Rectal smooth muscle tissue (tissue), 1 donor: ENCODE measurements at regions not wholly inside any gene's neighbourhood (a gene's known extent, or its start where the extent isn't known, plus 50 kb on each side); places are given as distances from the start of the nearest gene placed in this dataset.

Experiments used
- H3K27ac ChIP-seq: one replicate; pipeline ENCODE4 v1.7.0; 2013; ENCODE audit warnings: low read depth, low read length, inconsistent platforms
- H3K27me3 ChIP-seq: one replicate; pipeline ENCODE4 v1.7.0; 2013; ENCODE audit warnings: low read length; ENCODE audit not compliant: control insufficient read depth, insufficient read depth
- H3K36me3 ChIP-seq: one replicate; pipeline ENCODE4 v1.7.0; 2013; ENCODE audit warnings: low read length; ENCODE audit not compliant: control insufficient read depth, insufficient read depth
- H3K4me1 ChIP-seq: one replicate; pipeline ENCODE4 v1.7.0; 2013; ENCODE audit warnings: low read length; ENCODE audit not compliant: control insufficient read depth, insufficient read depth
- H3K4me3 ChIP-seq: one replicate; pipeline ENCODE4 v1.7.0; 2013; ENCODE audit warnings: low read length
- H3K9ac ChIP-seq: one replicate; pipeline ENCODE4 v1.7.0; 2013; ENCODE audit warnings: low read length

GRCh38 chr5:27377626-27378025, 339.2 kb upstream of the CDH9 start:
- Histone ChIP-seq H3K36me3 (no peaks in the 10 kb centered on the region), H3K9ac (no peak overlapping the region), H3K27ac (no peak overlapping the region), H3K4me1 (no peaks in the 10 kb centered on the region), H3K4me3 (no peak overlapping the region), H3K27me3 (no peaks in the 10 kb centered on the region)

GRCh38 chr5:27353970-27354369, 315.6 kb upstream of the CDH9 start:
- Histone ChIP-seq H3K27ac (no peak overlapping the region), H3K36me3 (no peaks in the 10 kb centered on the region)

GRCh38 chr5:27353540-27353939, 315.2 kb upstream of the CDH9 start:
- Histone ChIP-seq H3K27me3 (no peaks in the 10 kb centered on the region), H3K4me1 (no peaks in the 10 kb centered on the region), H3K9ac (no peak overlapping the region), H3K36me3 (no peaks in the 10 kb centered on the region), H3K27ac (no peak overlapping the region), H3K4me3 (no peak overlapping the region)

More at GRCh38 chr5:27353970-27354369, 315.6 kb upstream of the CDH9 start:
- Histone ChIP-seq H3K4me1 (no peaks in the 10 kb centered on the region), H3K9ac (no peak overlapping the region), H3K27me3 (no peaks in the 10 kb centered on the region), H3K4me3 (no peak overlapping the region)

- H3K4me1 ChIP-seq: no peaks in the 10 kb centered on the region
- no peaks in the 10 kb centered on the region for H3K36me3 ChIP-seq
- H3K27ac ChIP-seq: no peak overlapping the region
- H3K4me3 ChIP-seq: no peak overlapping the region
- H3K27me3 ChIP-seq: no peaks in the 10 kb centered on the region
- H3K9ac ChIP-seq: no peak overlapping the region
Measured at GRCh38 chr5:27341342-27341741, 303.0 kb upstream of the CDH9 start.

GRCh38 chr5:27336817-27337216, 298.4 kb upstream of the CDH9 start:
- no peaks in the 10 kb centered on the region for H3K4me1 ChIP-seq
- H3K27me3 ChIP-seq: no peaks in the 10 kb centered on the region
- H3K9ac ChIP-seq: no peak overlapping the region
- no peak overlapping the region for H3K27ac ChIP-seq
- no peaks in the 10 kb centered on the region for H3K36me3 ChIP-seq
- no peak overlapping the region for H3K4me3 ChIP-seq

- Histone ChIP-seq H3K27me3 (no peaks in the 10 kb centered on the region), H3K4me3 (no peak overlapping the region), H3K27ac (no peak overlapping the region), H3K9ac (no peak overlapping the region), H3K36me3 (no peaks in the 10 kb centered on the region), H3K4me1 (no peaks in the 10 kb centered on the region)
Measured at GRCh38 chr5:27328480-27328879, 290.1 kb upstream of the CDH9 start.

GRCh38 chr5:27325513-27325912, 287.1 kb upstream of the CDH9 start:
- Histone ChIP-seq H3K9ac (no peak overlapping the region), H3K36me3 (no peaks in the 10 kb centered on the region), H3K4me1 (no peaks in the 10 kb centered on the region), H3K4me3 (no peak overlapping the region), H3K27me3 (no peaks in the 10 kb centered on the region), H3K27ac (no peak overlapping the region)

- Histone ChIP-seq H3K36me3 (no peaks in the 10 kb centered on the region), H3K27ac (no peak overlapping the region), H3K27me3 (no peaks in the 10 kb centered on the region), H3K9ac (no peak overlapping the region), H3K4me3 (no peak overlapping the region), H3K4me1 (no peaks in the 10 kb centered on the region)
Measured at GRCh38 chr5:27318701-27319100, 280.3 kb upstream of the CDH9 start.

- H3K27ac ChIP-seq: no peak overlapping the region
- H3K36me3 ChIP-seq: no peaks in the 10 kb centered on the region
- H3K9ac ChIP-seq: no peak overlapping the region
- H3K27me3 ChIP-seq: no peaks in the 10 kb centered on the region
- no peak overlapping the region for H3K4me3 ChIP-seq
- H3K4me1 ChIP-seq: no peaks in the 10 kb centered on the region
Measured at GRCh38 chr5:27316271-27316650, 277.9 kb upstream of the CDH9 start.

GRCh38 chr5:27315363-27316270, 277.2 kb upstream of the CDH9 start:
- H3K9ac ChIP-seq: no peak overlapping the region
- H3K27ac ChIP-seq: no peak overlapping the region
- no peaks in the 10 kb centered on the region for H3K4me1 ChIP-seq
- H3K27me3 ChIP-seq: no peaks in the 10 kb centered on the region
- no peaks in the 10 kb centered on the region for H3K36me3 ChIP-seq
- H3K4me3 ChIP-seq: no peak overlapping the region

- H3K36me3 ChIP-seq: no peaks in the 10 kb centered on the region
- H3K9ac ChIP-seq: no peak overlapping the region
- no peaks in the 10 kb centered on the region for H3K4me1 ChIP-seq
- H3K27me3 ChIP-seq: no peaks in the 10 kb centered on the region
- H3K4me3 ChIP-seq: no peak overlapping the region
- no peak overlapping the region for H3K27ac ChIP-seq
Measured at GRCh38 chr5:27313549-27313948, 275.2 kb upstream of the CDH9 start.

GRCh38 chr5:27312291-27312893, 274.0 kb upstream of the CDH9 start:
- H3K4me1 ChIP-seq: no peaks in the 10 kb centered on the region
- no peak overlapping the region for H3K27ac ChIP-seq
- H3K4me3 ChIP-seq: no peak overlapping the region
- H3K9ac ChIP-seq: no peak overlapping the region
- H3K36me3 ChIP-seq: no peaks in the 10 kb centered on the region
- no peaks in the 10 kb centered on the region for H3K27me3 ChIP-seq

- Histone ChIP-seq H3K4me1 (no peaks in the 10 kb centered on the region), H3K27me3 (no peaks in the 10 kb centered on the region), H3K27ac (no peak overlapping the region), H3K4me3 (no peak overlapping the region), H3K36me3 (no peaks in the 10 kb centered on the region), H3K9ac (no peak overlapping the region)
Measured at GRCh38 chr5:27311544-27311943, 273.2 kb upstream of the CDH9 start.
